GM20431 (cell line): ENCODE measurements at regions not wholly inside any gene's neighbourhood (a gene's known extent, or its start where the extent isn't known, plus 50 kb on each side); places are given as distances from the start of the nearest gene placed in this dataset.
"Not testable (repeated sequence)": the region's sequence is repeated elsewhere in the genome, so short reads cannot be mapped to it uniquely, and the experiment has no call there.

Experiments
- in situ Hi-C: fragments of 300-500 bp; cut with MseI, MboI; formaldehyde crosslinking; loops from one replicate; pipeline ENCODE4 v1.15.0; 2020; ENCODE audit warnings: low sequenced_read_pairs; ENCODE audit not compliant: unreplicated experiment

DNA sequence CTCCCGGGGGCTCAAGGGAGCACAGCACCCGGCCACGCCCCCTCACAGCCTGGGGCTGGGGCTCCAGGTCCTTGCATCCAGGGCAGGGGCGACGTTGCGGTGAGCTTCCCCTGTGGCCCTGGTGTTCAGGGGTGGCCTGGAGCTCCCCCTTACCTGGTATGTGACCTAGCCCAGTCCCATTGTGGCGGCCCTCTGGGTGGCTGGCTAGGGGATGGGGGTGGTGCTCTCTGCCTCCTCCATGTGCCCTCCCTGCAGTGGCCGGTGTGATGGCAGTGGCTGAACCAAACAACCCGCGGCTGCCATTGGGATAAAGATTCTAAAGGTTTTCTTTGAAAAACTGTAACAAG is 288.3 kb downstream of the RDH14 start:
- in situ Hi-C loops = no loop called here

DNA sequence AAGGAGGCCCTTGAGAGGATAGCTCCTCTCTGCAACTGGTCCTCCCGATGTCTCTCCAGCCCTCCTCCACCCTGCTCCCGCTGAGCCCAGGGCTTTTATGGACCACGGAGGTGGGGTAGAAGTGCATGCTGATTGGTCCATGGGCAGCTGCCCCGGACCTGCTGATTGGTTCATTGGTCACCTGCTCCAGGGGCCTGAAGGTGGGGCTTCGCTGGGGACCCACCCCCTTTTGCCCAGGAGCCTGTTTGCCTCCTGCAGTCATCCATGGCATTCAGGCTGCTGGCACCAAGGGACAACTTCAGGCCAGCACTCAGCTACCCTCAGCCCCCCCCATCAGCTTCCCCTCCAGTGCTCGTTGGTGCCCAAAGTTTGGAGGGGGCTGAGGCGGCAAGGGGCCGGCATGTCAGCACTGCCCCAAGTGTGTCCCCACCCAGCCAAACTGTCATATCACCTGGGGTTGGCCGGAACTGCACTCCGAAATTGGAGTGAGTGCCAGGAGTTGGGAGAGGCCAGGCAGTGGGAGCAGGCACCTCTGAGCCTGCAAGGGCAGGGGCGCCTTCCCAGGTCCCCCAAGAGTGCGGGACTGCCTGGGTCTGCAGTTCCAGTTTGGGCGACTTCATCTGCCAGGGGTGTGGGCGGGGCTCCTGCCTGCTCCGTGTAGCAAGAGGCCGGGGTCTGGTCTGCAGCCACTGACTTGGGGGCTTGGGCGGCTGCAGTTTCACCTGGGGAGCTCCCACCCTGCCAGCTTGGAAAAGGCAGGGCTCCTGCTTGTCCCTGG is 288.9 kb downstream of the RDH14 start:
- in situ Hi-C loops = no loop called here

DNA sequence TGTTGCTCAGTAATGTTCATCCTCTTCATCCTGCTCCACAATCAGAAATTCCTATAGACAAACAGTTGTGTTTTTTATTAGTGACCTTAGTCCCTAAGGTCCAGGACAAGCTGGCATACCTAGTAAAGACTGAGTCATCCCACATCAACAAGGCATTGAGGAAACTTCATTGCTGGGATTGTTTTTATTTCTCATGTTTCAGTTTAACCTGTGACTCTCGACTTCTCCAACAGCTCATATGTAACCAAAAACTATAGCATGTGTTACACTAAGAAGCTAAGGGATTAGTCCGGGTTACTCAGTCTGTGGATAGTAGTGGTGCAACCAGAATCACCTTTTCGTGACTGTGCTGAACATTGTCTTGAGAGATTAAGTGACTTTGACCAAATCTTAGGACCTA is 292.1 kb downstream of the RDH14 start:
- in situ Hi-C loops = no loop called here

DNA sequence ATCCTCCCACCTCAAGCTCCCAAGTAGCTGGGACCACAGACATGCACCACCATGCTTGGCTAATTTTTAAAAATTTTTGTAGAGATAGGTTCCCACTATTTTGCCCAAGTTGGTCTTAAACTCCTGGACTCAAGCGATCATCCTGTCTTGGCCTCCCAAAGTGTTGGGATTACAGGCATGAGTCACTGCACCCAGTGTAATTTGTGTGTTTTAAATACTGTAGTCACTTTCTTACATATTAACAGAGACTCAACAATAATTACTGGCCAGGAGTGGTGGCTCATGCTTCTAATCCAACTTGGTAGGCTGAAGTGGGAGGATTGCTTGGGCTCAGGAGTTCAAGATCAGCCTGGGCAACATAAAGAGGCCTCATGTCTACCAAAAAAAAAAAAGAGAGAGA is 293.0 kb downstream of the RDH14 start:
- in situ Hi-C loops = no loop called here

DNA sequence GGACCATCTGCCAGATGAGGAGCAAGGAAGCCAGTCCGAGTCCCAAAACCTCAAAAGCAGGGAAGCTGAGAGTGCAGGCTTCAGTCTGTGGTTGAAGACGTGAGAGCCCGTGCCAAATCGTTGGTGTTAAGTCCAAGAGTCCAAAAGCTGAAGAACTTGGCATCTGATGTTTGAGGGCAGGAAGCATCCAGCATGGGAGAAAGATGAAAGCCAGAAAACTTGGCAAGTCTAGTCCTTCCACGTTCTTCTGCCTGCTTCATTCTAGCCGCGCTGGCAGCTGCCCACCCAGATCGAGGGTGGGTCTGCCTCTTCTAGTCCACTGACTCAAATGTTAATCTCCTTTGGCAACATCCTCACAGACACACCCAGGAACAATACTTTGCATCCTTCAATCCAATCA is 293.8 kb downstream of the RDH14 start:
- in situ Hi-C loops = not testable (repeated sequence)

DNA sequence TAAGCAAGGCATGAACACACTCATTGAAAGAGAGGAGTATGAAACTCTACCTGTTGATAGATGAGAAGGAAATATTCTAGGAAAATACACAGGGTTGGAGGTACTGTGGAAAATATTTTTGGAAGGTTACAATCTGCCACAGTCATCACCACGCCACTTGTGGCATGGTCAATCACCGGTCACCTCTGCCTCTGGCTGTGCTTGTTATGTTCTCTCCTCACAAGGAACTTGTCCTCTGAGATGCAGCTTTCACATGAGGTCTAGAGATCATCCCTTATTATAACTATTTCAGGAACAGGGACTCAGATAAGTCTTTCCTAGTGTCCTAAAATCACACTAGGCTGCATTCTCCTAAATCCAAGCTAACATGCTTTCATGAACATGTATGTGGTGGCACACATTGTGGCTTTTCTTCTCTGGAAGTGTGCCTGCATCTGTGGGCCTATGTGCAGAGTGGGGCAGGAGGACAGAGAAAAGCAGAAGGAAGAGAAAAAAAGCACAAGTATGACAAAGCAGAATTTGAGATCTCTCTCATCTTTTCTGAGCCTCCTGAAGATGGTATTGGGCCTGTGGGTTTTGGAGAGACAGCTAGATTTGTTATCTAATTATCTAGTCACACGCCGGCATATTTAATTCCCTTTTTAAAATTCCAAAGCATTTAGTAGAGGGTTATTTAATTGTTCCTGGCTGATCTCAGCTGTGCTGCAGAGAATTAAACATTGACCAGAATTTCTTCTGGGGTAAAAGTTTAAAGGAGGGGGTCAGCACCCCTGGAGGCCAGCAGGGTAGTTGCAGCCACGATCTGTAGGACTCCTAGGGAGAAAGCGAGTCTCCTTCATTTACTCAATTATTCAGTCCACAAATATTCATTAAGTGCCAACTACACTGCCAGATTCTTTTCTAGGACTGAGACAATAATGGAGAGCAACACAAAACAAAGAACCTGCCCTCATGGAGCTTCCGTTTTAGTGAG is 294.6 kb downstream of the RDH14 start:
- in situ Hi-C loops = no loop called here

DNA sequence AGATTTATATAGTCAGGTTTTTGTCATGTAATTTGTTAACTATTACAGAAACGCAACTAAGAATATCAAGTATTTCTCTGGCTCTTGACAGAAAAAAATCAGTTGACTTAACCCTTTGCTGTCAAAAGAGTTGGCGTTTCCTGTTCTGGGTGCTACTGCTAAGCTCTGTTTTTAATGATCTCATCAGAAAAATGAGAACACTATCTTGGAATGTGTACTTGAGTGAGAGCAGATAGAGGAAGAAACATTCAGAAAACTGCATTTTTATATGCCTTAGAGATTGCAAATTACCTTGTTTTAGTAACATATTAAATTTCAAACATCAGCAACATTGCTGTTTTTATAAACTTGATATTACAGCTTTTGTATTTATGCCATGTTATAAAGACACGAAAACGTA is 297.9 kb downstream of the RDH14 start:
- in situ Hi-C loops = no loop called here

DNA sequence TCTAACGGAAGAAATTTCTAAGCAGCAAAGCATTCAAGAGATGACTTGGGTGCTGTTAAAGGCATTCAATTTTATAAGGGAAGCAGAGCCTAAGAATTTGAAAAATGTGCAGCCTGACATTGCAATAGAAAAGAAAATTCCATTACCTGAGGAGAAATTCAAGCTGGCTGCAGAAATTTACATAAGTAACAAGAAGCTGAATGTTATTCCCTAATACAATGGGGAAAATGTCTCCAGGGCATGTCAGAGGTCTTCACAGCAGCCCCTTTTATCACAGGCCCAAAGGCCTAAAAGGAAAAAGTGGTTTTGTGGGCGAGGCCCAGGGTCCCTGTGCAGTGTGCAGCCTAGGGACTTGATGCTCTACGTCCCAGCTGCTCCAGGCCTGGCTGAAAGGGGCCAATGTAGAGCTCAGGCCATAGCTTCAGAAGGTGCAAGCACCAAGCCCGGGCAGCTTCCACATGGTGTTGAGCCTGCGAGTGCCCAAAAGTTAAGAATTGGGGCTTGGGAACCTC is 306.7 kb downstream of the RDH14 start:
- in situ Hi-C loops = no loop called here

DNA sequence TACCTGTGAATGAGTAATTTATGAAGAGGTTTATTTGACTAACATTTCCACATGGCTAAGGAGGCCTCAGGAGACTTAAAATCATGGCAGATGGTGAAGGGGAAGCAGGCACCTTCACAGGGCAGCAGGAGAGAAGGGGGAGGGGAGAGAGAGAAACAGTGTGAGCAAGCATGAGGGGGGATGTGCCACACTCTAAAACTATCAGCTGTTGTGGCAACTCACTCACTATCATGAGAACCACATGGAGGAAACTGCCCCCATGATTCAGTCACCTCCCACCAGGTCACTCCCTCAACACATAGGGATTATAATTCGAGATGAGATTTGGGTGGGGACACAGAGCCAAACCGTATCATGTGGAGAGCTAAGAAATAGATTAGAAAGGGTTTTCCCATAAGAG is 309.0 kb downstream of the RDH14 start:
- in situ Hi-C loops = no loop called here

DNA sequence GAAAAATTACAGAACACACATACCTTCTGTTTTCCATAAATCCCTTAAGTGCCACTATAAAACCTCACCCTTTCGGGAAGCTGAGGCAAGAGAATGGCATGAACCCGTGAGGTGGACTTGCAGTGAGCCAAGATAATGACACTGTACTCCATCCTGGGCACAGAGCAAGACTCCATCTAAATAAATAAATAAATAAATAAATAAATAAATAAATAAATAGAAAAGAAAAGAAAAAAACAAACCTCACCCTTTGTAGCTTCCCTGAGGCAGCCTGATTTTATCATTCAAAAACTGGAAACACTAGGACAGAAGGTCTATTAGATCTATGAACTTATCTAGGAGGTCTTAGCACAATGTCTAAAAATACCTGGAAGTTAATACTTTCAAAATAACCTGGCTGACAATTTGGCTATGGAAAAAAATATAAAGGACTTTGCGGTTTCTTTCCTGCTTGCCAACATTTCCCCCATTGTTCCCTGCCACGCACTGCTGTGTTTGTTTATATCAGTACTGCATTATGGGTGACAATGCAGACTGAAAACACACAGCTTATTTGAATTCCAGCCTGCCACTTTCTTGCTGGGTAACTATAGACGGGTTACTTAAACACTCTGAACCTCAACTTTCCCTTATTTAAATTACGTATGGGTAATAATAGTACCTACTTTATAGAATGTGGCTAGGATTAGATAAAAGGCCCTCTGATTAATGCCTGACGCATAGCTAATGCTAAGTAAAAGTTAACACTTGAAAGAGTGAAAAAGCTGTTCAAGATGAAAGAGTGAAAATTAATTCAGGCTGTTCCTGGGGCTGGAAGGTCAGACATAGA is 313.0 kb downstream of the RDH14 start:
- in situ Hi-C loops = no loop called here

DNA sequence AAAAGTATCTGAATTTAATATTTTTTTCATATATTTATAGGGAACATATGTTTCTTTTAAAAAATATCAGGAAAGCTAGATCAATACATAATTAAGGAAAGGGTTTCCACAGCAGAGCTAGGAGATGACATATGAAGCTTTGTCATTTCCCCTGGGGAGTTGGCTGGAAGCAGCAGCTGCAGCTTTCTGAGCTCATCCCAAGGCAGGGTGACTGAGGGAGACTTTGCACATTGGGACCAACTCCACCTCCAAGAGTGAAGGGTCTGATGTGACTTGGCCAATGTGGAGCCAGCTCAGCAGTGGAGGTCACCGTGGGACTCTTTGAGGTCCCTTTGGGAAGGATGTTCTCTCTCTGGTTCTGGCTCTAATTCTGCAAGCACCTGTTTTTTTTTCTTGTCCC is 315.1 kb downstream of the RDH14 start:
- in situ Hi-C loops = no loop called here

DNA sequence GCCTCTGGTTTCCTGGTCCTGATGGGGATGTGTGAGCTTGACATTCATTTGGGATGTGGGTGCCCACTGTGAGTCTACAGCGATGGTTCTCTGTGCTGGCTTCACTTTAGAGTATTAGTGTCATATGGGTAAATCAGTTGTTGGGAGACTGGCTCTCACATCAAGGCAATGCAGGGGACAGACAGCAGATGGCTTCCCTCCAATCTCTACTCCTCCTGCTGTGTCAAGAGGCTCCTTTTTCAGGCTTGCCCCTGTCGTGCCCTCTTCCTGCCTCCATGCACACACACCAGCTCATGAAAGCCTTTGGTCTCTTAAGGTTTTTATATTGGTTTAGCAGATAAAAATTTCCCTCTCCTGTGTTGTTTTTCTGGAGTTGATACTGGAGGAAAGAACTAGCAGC is 315.6 kb downstream of the RDH14 start:
- in situ Hi-C loops = no loop called here

DNA sequence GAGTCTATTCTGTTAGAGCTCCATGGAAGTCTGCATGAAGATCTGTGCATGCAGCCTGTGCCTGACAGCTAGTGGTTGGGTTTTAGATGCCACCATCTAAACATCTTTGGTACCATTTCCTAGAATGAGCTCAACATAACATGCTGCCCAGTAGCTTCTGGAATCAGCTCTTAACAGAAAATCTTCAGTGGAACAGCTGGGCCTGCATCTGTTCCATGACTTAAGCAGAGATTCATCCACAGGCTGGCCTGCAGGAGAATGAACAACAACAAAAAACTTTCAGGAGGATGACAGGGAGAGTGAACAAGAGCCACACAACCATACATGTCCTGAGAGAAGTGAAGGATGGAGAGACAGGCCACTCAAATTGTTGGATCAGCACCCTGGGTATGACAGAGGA is 316.6 kb downstream of the RDH14 start:
- in situ Hi-C loops = no loop called here

DNA sequence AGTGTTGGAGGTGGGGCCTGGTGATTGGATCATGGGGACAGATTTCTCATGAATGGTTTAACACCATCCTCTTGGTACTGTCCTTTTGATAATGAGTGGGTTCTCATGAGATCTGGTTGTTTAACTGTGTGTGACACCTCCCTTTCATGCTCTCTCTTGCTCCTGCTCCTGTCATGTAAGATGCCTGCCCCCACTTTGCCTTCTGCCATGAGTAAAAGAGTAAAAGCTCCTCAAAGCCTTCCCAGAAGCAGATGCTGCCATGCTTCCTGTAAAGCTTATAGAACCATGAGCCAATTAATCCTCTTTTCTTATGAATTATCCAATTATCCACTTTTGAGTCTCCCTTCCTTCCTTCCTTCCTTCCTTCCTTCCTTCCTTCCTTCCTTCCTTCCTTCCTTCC is 317.7 kb downstream of the RDH14 start:
- in situ Hi-C loops = no loop called here

DNA sequence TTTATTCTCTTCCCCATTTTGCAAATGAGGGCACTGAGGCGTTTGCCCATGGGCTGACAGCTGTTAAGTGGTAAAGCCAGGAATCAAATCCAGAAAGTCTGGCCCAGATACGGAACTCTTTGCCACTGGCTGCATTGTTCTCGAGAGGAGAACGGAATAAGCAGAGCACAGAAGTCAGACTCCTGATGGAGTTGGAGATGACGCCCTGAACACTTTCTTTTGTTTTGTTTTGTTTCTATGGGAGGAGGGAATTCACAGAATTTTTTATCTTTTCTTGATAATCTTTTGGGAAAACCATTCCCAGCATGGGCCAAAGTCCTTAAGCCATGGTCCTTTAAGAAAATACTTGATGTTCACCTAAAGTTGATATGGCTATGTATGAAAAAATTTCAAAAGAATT is 322.2 kb downstream of the RDH14 start:
- in situ Hi-C loops = no loop called here

DNA sequence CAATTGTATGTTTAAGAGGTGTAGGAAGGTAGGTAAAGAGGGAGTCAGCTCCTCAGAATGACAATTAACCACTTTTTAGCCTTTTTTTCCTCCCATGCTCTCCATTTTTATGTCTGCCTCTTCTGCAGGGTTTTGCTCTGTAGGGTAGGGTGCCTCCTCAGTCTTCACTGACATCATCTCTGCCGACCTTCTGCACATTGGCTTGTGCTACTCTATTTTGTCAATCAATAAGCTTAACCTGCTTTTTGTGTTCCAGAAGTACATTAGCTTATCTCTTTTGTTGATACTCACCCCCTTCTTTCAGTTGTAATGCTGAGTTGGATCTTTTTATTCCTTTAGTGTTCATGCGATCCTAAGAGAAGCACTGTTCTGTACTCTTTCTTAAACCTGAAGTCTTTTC is 323.2 kb downstream of the RDH14 start:
- in situ Hi-C loops = no loop called here

DNA sequence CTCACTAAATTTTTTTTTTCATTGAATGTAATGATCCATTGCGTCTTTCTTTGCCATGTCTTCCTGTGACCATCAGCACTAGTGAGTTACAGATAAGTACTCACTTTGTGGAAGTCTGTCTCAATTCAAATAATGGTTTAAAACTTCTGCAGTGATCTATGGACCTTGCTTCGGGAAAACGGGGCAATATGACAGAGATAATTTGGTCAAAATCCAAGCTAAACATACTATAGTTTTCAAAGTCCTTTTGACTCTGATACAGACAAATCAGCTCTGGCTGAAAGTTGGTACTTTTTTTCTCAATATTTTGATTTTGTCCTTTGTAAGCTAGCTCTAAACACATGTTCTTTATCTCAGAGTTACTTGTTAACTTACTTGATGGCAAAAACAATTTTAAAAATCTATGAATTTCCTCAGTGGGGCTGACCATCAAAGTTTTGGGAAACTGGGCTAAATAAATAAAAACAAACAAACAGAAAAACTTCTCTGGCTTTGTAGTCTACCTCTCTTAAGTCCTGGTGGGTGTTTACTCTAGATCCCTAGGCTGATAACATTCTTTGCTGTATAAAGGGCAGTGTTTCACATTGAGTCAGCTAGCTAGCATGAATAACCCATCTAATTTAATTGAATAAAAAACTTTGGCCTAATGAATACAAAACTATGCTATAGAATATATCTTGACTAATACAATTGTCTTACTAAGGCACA is 327.6 kb downstream of the RDH14 start:
- in situ Hi-C loops = no loop called here

DNA sequence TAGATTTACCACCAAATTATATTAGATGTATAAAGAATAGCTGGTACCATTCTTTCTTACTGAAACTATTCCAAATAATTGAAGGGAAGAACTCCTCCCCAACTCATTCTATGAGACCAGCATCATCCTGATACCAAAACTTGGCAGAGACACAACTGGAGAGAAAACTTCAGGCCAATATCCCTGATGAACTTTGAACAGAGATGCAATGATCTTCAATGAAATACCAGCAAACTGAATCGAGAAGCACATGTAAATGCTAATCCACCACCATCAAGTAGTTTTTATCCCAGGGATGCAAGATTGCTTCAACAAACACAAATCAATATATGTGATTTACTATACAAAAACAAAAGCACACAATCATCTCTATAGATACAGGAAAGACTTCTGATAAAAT is 329.8 kb downstream of the RDH14 start:
- in situ Hi-C loops = no loop called here

DNA sequence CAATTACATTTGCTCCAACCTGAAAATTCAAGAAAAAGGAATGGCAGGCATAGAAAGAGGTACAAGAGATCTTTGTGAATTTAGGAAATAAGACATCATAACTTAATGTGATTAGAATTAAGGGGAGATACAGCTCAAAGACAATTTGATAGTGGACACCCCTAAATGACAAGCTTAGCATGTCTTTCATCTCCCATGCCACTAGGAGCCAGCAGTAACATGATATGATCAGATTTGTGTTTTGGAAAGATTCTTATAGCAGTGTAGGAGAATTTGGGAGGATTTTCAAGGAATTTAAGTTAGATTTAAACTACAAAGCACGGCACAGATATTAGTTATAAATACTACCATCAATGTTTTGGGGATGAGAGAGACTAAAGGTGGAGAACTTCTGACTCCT is 340.8 kb downstream of the RDH14 start:
- in situ Hi-C loops = no loop called here
